Duodenal mucosa (tissue), 2 donors: ENCODE measurements at regions not wholly inside any gene's neighbourhood (a gene's known extent, or its start where the extent isn't known, plus 50 kb on each side); places are given as distances from the start of the nearest gene placed in this dataset.

Experiments used
- H3K27ac ChIP-seq: one replicate; pipeline ENCODE4 v1.7.0; 2013; ENCODE audit warnings: low read depth, low read length
- H3K27me3 ChIP-seq, 2 donors: one replicate each; pipeline ENCODE4 v1.7.0; 2013; ENCODE audit warnings: low read length in 2 of 2, control low read depth in 1 of 2; ENCODE audit not compliant: insufficient read depth in 2 of 2, control insufficient read depth in 1 of 2
- H3K36me3 ChIP-seq, 2 donors: one replicate each; pipeline ENCODE4 v1.7.0; 2013; ENCODE audit warnings: low read length in 2 of 2, control low read depth in 1 of 2; ENCODE audit not compliant: insufficient read depth in 2 of 2, control insufficient read depth in 1 of 2
- H3K4me1 ChIP-seq, 2 donors: one replicate each; pipeline ENCODE4 v1.7.0; 2013; ENCODE audit warnings: low read length in 2 of 2, control low read depth in 1 of 2; ENCODE audit not compliant: insufficient read depth in 2 of 2, control insufficient read depth in 1 of 2
- H3K4me3 ChIP-seq, 2 donors: one replicate each; pipeline ENCODE4 v1.7.0; 2013; ENCODE audit warnings: low read length in 2 of 2, low read depth in 1 of 2
- H3K9ac ChIP-seq, 2 donors: one replicate each; pipeline ENCODE4 v1.7.0; 2013; ENCODE audit warnings: low read length in 2 of 2, low read depth in 1 of 2
- H3K9me3 ChIP-seq, 2 donors: one replicate each; pipeline ENCODE4 v1.7.0; 2013; ENCODE audit warnings: low read length in 2 of 2, control low read depth in 1 of 2; ENCODE audit not compliant: control insufficient read depth in 1 of 2

DNA sequence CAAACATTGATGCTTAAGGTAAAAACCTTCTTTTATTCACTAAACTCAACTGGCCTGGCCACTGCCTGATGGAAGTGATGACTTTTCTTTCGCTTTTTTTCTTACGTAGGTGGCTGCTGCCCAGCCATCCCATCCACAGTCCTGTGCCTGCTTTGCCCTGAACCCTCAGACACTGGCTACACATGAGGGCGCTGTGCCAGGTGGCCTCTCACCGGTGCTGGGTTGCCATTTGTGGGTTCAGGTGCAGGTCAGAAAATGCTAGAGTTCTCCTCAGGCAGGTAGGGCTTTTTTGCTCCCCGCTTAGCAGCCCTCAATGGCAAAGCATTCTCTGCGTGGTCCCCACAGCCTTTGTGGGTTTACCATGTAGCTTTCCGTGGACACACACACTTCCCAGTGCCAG, 88.3 kb upstream of the PRR23E start:
- Histone ChIP-seq H3K36me3 (no peaks in the 10 kb centered on the region), H3K27ac (no peak overlapping the region), H3K27me3 (peaks cover 0 to 2% of the 10 kb centered on the region in 2 donors), H3K4me3 (no peak overlapping the region), H3K4me1 (no peaks in the 10 kb centered on the region), H3K9ac (no peak overlapping the region), H3K9me3 (no peaks in the 10 kb centered on the region)

GRCh38 chr3:127105587-127105986, 87.3 kb upstream of the PRR23E start:
- H3K27ac ChIP-seq = no peak overlapping the region
- no peak overlapping the region for H3K9ac ChIP-seq
- no peaks in the 10 kb centered on the region for H3K36me3 ChIP-seq
- no peaks in the 10 kb centered on the region for H3K27me3 ChIP-seq
- no peaks in the 10 kb centered on the region for H3K4me1 ChIP-seq
- no peak overlapping the region for H3K4me3 ChIP-seq
- H3K9me3 ChIP-seq = no peaks in the 10 kb centered on the region

- Histone ChIP-seq H3K36me3 (no peaks in the 10 kb centered on the region), H3K4me1 (no peaks in the 10 kb centered on the region), H3K9me3 (no peaks in the 10 kb centered on the region), H3K9ac (no peak overlapping the region), H3K4me3 (no peak overlapping the region), H3K27me3 (no peaks in the 10 kb centered on the region), H3K27ac (no peak overlapping the region)
Measured at GRCh38 chr3:127106053-127106452, 86.9 kb upstream of the PRR23E start.

- Histone ChIP-seq H3K27me3 (no peaks in the 10 kb centered on the region), H3K36me3 (no peaks in the 10 kb centered on the region), H3K4me3 (no peak overlapping the region), H3K27ac (no peak overlapping the region), H3K4me1 (no peaks in the 10 kb centered on the region), H3K9me3 (peaks cover 2 to 4% of the 10 kb centered on the region in 2 donors), H3K9ac (no peak overlapping the region)
Measured at GRCh38 chr3:127106456-127106855, 86.5 kb upstream of the PRR23E start.

DNA sequence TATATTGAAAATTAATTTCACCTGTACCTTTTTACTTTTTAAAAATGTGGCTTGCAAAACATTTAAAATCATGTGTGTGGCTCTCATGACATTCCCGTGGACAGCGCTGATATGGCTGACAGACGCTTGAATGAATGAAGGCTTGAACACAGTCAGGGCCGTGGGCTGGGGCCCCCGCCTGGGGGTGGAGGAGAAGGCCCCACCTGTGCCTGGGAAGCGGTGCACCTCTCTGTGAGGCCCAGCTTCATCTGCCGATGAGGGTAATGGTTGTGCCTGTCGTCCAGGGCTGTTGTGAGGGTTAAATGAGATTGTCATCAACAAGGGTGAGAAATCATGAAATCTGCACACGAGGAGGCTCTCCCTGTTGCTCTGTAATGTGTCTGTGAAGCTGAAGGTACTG, 85.9 kb upstream of the PRR23E start:
- Histone ChIP-seq H3K4me3 (no peak overlapping the region), H3K9me3 (peaks cover 6 to 8% of the 10 kb centered on the region in 2 donors), H3K36me3 (no peaks in the 10 kb centered on the region), H3K27me3 (no peaks in the 10 kb centered on the region), H3K4me1 (no peaks in the 10 kb centered on the region), H3K27ac (no peak overlapping the region), H3K9ac (no peak overlapping the region)

GRCh38 chr3:127107491-127108375, 85.2 kb upstream of the PRR23E start:
- H3K4me1 ChIP-seq = no peaks in the 10 kb centered on the region
- H3K27ac ChIP-seq = no peak overlapping the region
- no peaks in the 10 kb centered on the region for H3K36me3 ChIP-seq
- H3K4me3 ChIP-seq = no peak overlapping the region
- H3K27me3 ChIP-seq = no peaks in the 10 kb centered on the region
- peaks cover 10 to 15% of the 10 kb centered on the region in 2 donors for H3K9me3 ChIP-seq
- no peak overlapping the region for H3K9ac ChIP-seq

DNA sequence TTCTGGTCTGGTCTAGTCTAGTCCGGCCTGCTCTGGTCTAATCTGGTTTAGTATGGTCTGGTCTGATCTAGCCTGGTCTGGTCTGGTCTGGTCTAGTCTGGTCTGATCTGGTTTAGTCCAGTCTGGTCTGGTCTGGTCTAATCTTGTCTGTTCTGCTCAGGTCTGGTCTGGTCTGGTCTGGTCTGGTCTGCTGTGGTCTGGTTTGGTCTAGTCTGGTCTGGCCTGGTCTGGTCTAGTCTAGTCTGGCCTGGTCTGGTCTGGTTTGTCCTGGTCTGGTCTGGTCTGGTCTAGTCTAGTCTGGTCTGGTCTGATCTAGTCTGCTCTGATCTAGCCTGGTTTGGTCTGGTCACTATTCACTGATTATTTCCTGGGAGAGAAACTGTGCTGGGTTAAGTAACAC, 84.1 kb upstream of the PRR23E start:
- no peak overlapping the region for H3K9ac ChIP-seq
- H3K36me3 ChIP-seq = no peaks in the 10 kb centered on the region
- H3K4me1 ChIP-seq = no peaks in the 10 kb centered on the region
- peaks cover 14 to 19% of the 10 kb centered on the region in 2 donors for H3K9me3 ChIP-seq
- no peak overlapping the region for H3K27ac ChIP-seq
- H3K4me3 ChIP-seq = no peak overlapping the region
- no peaks in the 10 kb centered on the region for H3K27me3 ChIP-seq

DNA sequence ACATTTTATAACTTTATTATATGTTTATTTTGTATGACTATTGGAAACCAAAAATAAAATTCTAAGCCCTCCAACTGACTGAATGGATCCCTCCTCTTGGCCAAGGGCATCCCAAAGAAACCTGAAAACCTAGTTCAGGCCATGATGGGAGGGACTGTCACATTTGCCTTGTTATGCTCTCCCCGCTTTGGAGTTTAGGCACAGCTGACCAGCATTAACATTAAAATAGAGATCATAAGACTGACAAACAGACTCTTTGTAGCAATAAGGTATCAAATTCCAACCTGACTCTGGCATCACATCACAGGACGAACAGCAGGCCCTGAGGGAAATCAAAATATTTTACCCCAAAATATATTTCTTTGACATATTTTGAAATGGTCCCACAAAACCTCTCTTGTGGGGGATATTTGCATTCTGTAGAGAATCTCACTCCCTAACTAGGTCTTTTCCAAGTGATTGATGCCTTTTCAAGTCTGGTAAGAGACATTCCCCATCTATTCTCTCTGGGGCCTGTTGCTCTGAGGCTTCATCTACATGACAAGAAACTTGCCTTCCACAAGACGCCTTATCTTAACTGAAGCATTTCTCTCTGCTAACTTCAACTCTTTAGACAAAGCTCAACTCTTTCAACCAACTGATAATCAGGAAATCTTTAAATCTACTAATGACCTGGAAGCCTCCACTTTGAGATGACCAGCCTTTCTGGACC, 81.8 kb upstream of the PRR23E start:
- no peak overlapping the region for H3K4me3 ChIP-seq
- H3K27me3 ChIP-seq = no peaks in the 10 kb centered on the region
- H3K9ac ChIP-seq = no peak overlapping the region
- H3K27ac ChIP-seq = no peak overlapping the region
- no peaks in the 10 kb centered on the region for H3K4me1 ChIP-seq
- H3K36me3 ChIP-seq = no peaks in the 10 kb centered on the region
- H3K9me3 ChIP-seq = peaks cover 14 to 19% of the 10 kb centered on the region in 2 donors

DNA sequence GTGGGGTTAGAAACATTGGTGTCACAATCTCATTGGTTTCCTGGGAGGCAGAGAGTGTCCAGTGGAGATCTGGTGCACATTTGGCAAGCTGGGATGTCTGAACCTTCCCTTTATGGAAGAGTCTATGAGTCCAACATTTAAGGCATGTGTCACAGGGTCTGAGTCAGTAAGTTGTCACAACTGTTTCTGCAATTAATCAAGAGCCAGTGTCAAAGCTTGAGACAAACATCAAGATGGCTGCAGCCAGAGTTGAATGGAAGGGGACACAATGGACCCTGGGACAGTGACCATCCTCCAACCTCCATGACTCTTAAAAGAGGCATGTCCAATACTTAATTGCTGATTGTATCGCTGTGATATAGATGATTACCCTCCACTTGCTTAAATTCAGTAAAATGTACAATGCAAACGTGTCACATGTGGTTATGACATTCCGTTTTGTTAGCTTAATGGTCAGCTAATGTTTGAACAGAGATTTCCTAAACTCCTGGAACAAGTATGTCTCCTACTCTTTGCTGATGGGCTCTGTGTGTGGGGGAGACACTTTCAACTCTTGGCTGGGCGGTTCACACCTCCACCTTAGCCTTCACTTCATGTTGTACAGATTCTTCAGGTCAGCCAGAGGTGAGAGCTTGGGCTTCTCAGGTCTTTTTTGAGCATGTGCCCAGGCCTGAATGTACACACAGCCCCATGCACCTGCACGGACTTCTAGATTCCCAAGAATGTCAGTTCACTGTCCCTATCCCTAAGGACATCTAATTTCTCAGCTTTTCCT, 79.9 kb upstream of the PRR23E start:
- H3K27me3 ChIP-seq = no peaks in the 10 kb centered on the region
- H3K9me3 ChIP-seq = peaks cover 14 to 19% of the 10 kb centered on the region in 2 donors
- no peaks in the 10 kb centered on the region for H3K36me3 ChIP-seq
- H3K4me1 ChIP-seq = no peaks in the 10 kb centered on the region
- no peak overlapping the region for H3K4me3 ChIP-seq
- no peak overlapping the region for H3K27ac ChIP-seq
- no peak overlapping the region for H3K9ac ChIP-seq

- Histone ChIP-seq H3K9ac (no peak overlapping the region), H3K36me3 (no peaks in the 10 kb centered on the region), H3K27ac (no peak overlapping the region), H3K4me3 (no peak overlapping the region), H3K4me1 (no peaks in the 10 kb centered on the region), H3K27me3 (no peaks in the 10 kb centered on the region), H3K9me3 (peaks cover 14 to 19% of the 10 kb centered on the region in 2 donors)
Measured at GRCh38 chr3:127113571-127113891, 79.4 kb upstream of the PRR23E start.
